RKO (cell line): ENCODE measurements at regions not wholly inside any gene's neighbourhood (a gene's known extent, or its start where the extent isn't known, plus 50 kb on each side); places are given as distances from the start of the nearest gene placed in this dataset.

Experiments used
- DNase-seq: peaks from one replicate; pipeline ENCODE4 v3.0.0-alpha.2; 2016; ENCODE audit warnings: low spot score

- no peak for DNase-seq
Measured at GRCh38 chr14:31944256-31945073, 132.6 kb upstream of the ARHGAP5 start.

DNA sequence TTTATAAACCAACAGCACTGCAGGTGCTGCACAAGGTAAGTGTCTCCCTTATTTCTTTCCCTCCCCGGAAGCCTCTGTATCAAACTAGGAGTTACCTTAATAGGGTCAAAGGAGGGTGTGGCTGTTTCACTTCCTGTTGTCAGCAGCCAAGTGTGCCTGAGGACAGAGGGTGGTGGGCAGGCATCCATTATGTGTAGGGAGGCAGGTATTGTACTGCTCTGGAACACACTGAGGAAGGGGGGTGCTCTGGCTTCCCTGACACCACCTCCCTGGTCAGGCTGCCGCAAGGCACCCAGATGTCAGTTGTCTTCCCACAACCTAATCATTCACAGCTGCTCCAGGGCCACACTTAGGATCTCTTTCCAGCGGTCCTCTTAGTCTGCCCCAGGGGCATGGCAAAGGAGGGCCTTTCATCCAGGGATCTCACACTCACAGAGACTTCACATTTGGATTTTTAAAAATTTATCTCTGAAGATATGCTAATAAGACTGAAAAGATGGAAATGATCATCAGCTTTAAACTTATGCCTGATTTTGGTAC, 132.0 kb upstream of the ARHGAP5 start:
- DNase-seq: no peak

DNA sequence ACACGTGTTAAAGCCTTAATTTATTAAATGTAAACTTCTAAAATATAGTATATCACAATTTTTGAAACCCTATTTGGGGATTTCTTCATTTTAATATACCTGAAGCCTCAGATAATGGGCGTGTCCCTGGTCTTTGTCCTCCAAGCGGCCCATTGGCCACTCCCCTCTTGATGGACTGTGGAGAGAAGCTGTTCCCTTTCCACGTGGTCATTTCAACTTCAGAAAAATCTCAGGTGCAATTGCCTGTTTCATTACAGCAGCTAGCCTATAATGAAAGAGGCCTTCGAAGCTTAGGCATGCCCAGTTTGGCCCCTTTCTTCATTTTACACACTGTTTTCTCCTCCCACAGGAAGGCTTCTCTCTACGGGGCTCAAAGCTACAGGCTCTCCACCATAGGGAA, 131.4 kb upstream of the ARHGAP5 start:
- DNase-seq: no peak

GRCh38 chr14:31947076-31947475, 130.0 kb upstream of the ARHGAP5 start:
- no peak for DNase-seq

GRCh38 chr14:31947680-31948595, 129.2 kb upstream of the ARHGAP5 start:
- DNase-seq: no peak

- no peak for DNase-seq
Measured at GRCh38 chr14:31949709-31950108, 127.4 kb upstream of the ARHGAP5 start.

- no peak for DNase-seq
Measured at GRCh38 chr14:31950331-31950730, 126.8 kb upstream of the ARHGAP5 start.

GRCh38 chr14:31950764-31951637, 126.1 kb upstream of the ARHGAP5 start:
- no peak for DNase-seq

DNA sequence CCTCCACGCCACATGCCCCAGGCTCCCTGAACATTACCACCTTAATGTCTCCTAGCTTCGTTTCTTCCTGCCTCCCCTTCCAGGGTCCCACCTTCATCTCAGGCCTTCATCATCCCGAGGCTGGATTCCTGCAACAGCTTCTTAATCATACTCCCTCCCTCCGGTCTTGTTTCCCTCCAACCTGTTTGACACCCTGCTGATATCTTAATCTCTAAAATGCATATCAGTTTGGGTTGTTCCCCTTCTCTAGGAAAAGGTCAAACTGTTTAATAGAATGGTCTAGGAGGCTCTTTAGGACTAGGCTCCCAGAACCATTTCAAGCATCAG, 125.5 kb upstream of the ARHGAP5 start:
- DNase-seq: no peak

DNA sequence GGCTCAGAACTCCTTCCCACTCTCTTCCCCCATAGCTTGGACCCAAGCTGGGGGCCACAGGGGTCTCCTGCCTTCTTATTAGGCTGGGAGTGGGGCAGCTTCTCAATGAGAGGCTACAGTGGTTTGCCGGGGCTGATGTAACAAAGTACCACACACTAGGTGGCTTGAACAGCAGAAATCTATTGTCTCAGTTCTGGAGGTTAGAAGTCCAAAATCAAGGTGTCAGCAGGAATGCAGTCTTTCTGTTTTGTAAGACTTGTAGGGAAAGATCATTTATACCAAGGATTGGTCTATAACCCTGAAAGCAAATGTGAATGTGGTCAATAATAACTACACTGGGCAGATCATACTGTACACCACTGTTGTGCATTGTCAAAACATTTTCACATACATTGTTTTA, 124.5 kb upstream of the ARHGAP5 start:
- no peak for DNase-seq

- DNase-seq: no peak
Measured at GRCh38 chr14:31953210-31953609, 123.9 kb upstream of the ARHGAP5 start.

- DNase-seq: no peak
Measured at GRCh38 chr14:31954991-31955390, 122.1 kb upstream of the ARHGAP5 start.

DNA sequence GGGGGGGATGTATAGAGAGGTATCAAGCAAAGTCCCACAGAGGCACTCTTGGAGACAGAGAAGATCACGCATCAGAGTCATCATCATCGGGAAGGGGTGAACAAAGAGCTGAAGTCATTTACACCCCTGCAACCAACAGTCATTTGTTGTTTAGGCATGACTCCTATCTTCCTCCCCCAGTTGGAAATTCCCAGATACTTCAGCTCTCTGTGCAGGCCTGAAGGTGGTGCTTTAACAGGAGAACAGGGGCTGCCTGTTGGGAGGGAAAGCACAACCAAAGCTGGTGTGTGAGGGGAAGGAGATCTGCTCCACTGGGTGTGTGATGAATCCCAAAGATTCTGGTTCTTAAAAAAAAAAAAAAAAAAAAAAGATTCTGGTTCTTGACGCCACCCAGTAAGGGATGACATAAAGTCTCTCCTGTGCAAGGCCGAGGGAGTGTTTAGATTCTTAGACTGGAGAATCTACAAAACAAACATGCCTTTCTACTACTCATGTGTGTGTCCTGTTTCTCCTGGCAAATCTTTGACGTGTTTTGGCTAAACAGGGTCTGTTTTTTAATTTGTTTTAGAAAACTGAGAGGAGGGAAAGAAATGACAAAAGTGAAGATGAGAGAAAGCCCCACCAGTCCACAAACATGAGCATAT, 121.0 kb upstream of the ARHGAP5 start:
- no peak for DNase-seq

GRCh38 chr14:31957565-31957964, 119.5 kb upstream of the ARHGAP5 start:
- DNase-seq: no peak

DNA sequence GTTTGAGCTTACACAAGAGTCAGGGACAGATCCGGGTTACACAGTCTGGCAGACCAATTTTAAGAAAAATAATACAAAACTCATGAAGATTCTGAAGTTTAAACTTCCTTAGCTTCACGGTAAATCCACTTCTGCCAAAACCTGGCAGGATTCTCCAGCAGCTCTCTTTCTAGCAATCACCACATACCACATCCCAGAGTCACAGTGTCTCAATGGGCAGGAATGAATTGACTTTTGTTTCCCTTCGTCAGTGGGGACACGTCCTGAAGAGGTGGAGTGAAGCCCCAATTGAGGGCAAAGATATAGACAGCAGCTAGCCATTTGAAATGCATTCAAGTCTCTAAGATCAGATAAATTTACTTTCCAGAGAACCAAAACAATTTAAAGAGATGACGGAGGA, 117.1 kb upstream of the ARHGAP5 start:
- DNase-seq: no peak

- DNase-seq: no peak
Measured at GRCh38 chr14:31961896-31962295, 115.2 kb upstream of the ARHGAP5 start.

DNA sequence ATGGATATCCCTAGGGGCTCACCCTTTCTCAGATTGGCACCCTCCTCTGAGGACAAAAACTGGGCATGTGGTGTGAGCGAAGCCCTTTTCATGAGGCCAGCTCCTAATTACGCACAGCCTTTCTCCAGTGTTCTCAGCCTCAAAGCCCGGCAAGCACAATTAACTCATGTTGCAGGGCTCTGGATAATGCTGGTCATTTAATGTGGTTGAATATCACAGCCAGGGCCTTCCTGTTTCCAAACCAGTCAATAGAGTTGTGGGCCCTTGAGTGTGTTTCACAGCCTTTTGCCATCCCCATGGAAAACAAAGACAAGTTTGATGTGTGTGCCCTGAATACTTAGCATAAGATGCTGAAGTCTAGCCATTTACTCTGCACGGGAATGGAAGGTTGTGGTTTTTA, 114.2 kb upstream of the ARHGAP5 start:
- no peak for DNase-seq

DNA sequence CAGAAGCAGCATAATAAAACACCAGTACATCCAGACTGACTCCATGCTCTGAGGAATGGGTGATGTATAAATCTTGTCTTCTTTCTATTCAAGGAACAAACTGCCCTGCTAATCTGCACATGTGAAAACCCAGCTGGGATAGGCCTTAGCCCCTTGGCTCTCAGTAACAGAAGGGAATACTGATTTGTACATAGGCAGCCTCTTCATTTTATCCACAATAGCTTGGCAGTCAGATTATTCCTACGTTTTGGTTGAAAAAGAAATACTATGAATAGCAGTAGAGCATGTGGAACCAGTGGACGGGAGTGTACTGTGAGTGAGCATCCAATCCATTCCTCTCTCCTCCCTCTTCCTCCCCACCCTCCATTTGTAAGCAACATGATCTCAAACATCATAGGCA, 113.5 kb upstream of the ARHGAP5 start:
- DNase-seq: no peak

- DNase-seq: no peak
Measured at GRCh38 chr14:31964490-31964889, 112.6 kb upstream of the ARHGAP5 start.

GRCh38 chr14:31965071-31965734, 111.9 kb upstream of the ARHGAP5 start:
- DNase-seq: no peak
